ENCODE measurements at regions not wholly inside any gene's neighbourhood (a gene's known extent, or its start where the extent isn't known, plus 50 kb on each side); places are given as distances from the start of the nearest gene placed in this dataset.

DNA sequence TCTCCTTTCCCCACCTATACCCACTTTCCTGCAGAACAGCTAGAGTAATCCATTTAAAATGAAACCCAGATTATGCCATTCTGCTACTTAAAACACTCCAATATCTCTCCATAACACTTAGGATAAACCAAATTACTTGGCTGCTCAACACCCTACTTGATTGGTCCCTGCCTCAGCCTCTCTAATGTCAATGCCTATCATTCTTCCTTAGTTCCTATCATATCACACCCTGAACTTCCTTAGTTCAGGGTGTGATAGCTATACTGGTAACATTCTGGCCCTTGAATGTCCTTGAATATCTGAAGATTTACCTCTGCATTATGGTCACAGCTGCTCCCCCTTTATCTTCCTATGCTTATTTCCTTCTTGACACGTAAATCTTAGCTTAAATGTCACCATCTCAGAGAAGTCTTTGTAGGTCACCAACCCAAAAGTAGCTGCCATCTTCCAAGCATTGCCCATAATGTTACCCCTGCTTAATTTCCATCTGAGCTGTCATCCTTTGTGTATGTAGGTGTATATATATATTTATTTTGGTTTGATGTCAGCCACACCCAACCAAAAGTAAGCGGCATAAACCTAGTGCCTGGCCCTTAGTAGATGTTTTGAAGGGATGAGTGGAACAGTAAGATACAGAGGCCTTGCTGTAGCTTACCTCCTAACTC, 379.8 kb downstream of the PTPRC start:
- no peaks in the 10 kb centered on the region for H3K4me1 Mint-ChIP-seq (ENCODE audit: low read depth, unreplicated experiment)

DNA sequence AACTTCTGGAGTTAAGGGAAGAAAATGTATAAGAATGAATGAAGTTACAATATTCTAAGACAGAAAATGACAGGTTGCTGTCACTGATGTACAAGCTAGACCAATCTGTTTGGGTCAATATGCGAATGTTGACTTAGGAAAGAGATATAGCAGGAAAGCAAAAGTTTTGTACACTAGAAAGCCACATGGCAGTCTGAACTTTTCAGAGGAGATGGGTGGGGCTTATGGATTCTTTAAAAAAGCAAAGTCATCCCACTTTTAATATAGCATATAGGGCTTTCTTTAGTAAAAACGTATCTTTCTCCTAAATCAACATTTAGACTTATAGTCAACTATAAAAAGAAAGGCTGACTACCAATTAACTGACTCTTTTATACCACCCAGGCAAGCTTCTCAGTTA, 381.2 kb downstream of the PTPRC start:
- H3K27me3 ChIP-seq (replicated peaks; ENCODE audit: control insufficient read depth, insufficient read depth, low read length): no peaks in the 10 kb centered on the region
- H3K9me3 ChIP-seq: no peaks in the 10 kb centered on the region
- no peaks in the 10 kb centered on the region for H3K4me1 ChIP-seq
- DNase-seq: no peak
- CTCF ChIA-PET: no interaction called here
- POLR2A ChIA-PET: no interaction called here
- intact Hi-C loops (cut with micrococcal nuclease; ENCODE audit: unreplicated experiment): no loop called here
- H3K4me3 ChIP-seq (ENCODE audit: low read depth, low read length): no peak overlapping the region
- H3K27me3 Mint-ChIP-seq (ENCODE audit: insufficient read depth, unreplicated experiment): peaks cover under 1% of the 10 kb centered on the region
- TF ChIP-seq, protein P1, sequence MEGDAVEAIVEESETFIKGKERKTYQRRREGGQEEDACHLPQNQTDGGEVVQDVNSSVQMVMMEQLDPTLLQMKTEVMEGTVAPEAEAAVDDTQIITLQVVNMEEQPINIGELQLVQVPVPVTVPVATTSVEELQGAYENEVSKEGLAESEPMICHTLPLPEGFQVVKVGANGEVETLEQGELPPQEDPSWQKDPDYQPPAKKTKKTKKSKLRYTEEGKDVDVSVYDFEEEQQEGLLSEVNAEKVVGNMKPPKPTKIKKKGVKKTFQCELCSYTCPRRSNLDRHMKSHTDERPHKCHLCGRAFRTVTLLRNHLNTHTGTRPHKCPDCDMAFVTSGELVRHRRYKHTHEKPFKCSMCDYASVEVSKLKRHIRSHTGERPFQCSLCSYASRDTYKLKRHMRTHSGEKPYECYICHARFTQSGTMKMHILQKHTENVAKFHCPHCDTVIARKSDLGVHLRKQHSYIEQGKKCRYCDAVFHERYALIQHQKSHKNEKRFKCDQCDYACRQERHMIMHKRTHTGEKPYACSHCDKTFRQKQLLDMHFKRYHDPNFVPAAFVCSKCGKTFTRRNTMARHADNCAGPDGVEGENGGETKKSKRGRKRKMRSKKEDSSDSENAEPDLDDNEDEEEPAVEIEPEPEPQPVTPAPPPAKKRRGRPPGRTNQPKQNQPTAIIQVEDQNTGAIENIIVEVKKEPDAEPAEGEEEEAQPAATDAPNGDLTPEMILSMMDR (IDR thresholded peaks at IDR 0.05; ENCODE audit: insufficient read depth in 1 of 2, low read depth in 1 of 2, low read length in 1 of 2, severe bottlenecking in 1 of 2, unreplicated experiment in 1 of 2): no peak
- no peaks in the 10 kb centered on the region for H3K36me3 ChIP-seq (ENCODE audit: control insufficient read depth, insufficient read depth, low read length)
- no TSS peak for BruUV-seq (replicated peaks)
- H3K4me1 Mint-ChIP-seq (ENCODE audit: low read depth, unreplicated experiment): no peaks in the 10 kb centered on the region
- H3K36me3 Mint-ChIP-seq (ENCODE audit: insufficient read depth, unreplicated experiment): no peaks in the 10 kb centered on the region
- no peak overlapping the region for H3K4me3 Mint-ChIP-seq (ENCODE audit: unreplicated experiment)
- no peaks in the 10 kb centered on the region for H3K9me3 Mint-ChIP-seq (ENCODE audit: unreplicated experiment)
- H3K27ac Mint-ChIP-seq (ENCODE audit: unreplicated experiment): no peak overlapping the region

More for the DNA sequence above, 379.8 kb downstream of the PTPRC start:
- DNase-seq: no peak
- TF ChIP-seq, protein P1 (IDR thresholded peaks at IDR 0.05; ENCODE audit: insufficient read depth in 1 of 2, low read depth in 1 of 2, low read length in 1 of 2, severe bottlenecking in 1 of 2, unreplicated experiment in 1 of 2): no peak
- no peaks in the 10 kb centered on the region for H3K27me3 ChIP-seq (replicated peaks; ENCODE audit: control insufficient read depth, insufficient read depth, low read length)
- no TSS peak for BruUV-seq (replicated peaks)
- no peak overlapping the region for H3K27ac Mint-ChIP-seq (ENCODE audit: unreplicated experiment)
- H3K9me3 ChIP-seq: no peaks in the 10 kb centered on the region
- intact Hi-C loops (cut with micrococcal nuclease; ENCODE audit: unreplicated experiment): no loop called here
- H3K36me3 Mint-ChIP-seq (ENCODE audit: insufficient read depth, unreplicated experiment): no peaks in the 10 kb centered on the region
- H3K36me3 ChIP-seq (ENCODE audit: control insufficient read depth, insufficient read depth, low read length): no peaks in the 10 kb centered on the region
- ChIA-PET CTCF (interaction anchor here (0.9 kb wide), 1 partner anchor 95 kb away, joined by 3 read pairs; no protein-coding TSS in a partner anchor), POLR2A (no interaction called here)
- no peaks in the 10 kb centered on the region for H3K4me1 ChIP-seq
- no peak overlapping the region for H3K4me3 ChIP-seq (ENCODE audit: low read depth, low read length)
- H3K27me3 Mint-ChIP-seq (ENCODE audit: insufficient read depth, unreplicated experiment): peaks cover 7% of the 10 kb centered on the region
- H3K9me3 Mint-ChIP-seq (ENCODE audit: unreplicated experiment): no peaks in the 10 kb centered on the region
- no peak overlapping the region for H3K4me3 Mint-ChIP-seq (ENCODE audit: unreplicated experiment)

DNA sequence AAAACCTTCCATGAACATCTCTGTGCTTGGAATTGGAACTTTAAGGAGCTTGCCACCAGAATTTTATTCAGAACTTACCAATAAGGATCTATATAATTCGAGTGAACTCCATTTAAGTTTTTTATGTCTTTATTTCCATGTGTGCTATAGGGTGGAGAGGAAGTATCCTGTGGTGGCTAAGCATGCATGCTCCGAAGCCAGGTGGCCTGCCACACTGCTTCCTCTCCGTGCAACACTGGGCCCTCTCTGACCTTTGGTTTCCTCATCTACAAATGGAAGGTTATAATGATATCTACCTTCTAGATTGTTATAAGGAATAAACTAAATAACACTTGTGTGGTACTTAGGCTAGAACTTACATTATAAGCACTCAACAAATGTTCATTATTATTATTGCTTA, 382.1 kb downstream of the PTPRC start:
- Histone ChIP-seq H3K4me1 (no peaks in the 10 kb centered on the region), H3K9me3 (no peaks in the 10 kb centered on the region), H3K4me3 (ENCODE audit: low read depth, low read length) (no peak overlapping the region), H3K36me3 (ENCODE audit: control insufficient read depth, insufficient read depth, low read length) (no peaks in the 10 kb centered on the region), H3K27me3 (replicated peaks; ENCODE audit: control insufficient read depth, insufficient read depth, low read length) (no peaks in the 10 kb centered on the region)
- no peak for DNase-seq
- Mint-ChIP-seq H3K4me3 (ENCODE audit: unreplicated experiment) (no peak overlapping the region), H3K36me3 (ENCODE audit: insufficient read depth, unreplicated experiment) (no peaks in the 10 kb centered on the region), H3K27ac (ENCODE audit: unreplicated experiment) (no peak overlapping the region), H3K4me1 (ENCODE audit: low read depth, unreplicated experiment) (no peaks in the 10 kb centered on the region), H3K9me3 (ENCODE audit: unreplicated experiment) (no peaks in the 10 kb centered on the region), H3K27me3 (ENCODE audit: insufficient read depth, unreplicated experiment) (no peaks in the 10 kb centered on the region)
- intact Hi-C loops (cut with micrococcal nuclease; ENCODE audit: unreplicated experiment): no loop called here
- POLR2A ChIA-PET: no interaction called here
- CTCF ChIA-PET: no interaction called here
- TF ChIP-seq, protein P1 (IDR thresholded peaks at IDR 0.05; ENCODE audit: insufficient read depth in 1 of 2, low read depth in 1 of 2, low read length in 1 of 2, severe bottlenecking in 1 of 2, unreplicated experiment in 1 of 2): no peak
- BruUV-seq (replicated peaks): no TSS peak

Data from Caco-2 (cell line).